OCI-LY7 (cell line): ENCODE measurements at regions not wholly inside any gene's neighbourhood (a gene's known extent, or its start where the extent isn't known, plus 50 kb on each side); places are given as distances from the start of the nearest gene placed in this dataset.

Experiments
- CTCF ChIP-seq: fragments of 200-600 bp; sonication (generic); conservative IDR thresholded peaks from 2 replicates; pipeline ENCODE4 v1.5.1; 2014; ENCODE audit warnings: mild to moderate bottlenecking, antibody characterized with exemption, low read length, moderate library complexity, mixed read lengths
- EZH2phosphoT487 ChIP-seq: fragments of 200-600 bp; sonication (generic); IDR thresholded peaks from 2 replicates; pipeline ENCODE4 v1.6.1; 2018; ENCODE audit warnings: low read depth, borderline replicate concordance, mild to moderate bottlenecking, mixed run types, antibody characterized with exemption, low read length, moderate library complexity, mixed read lengths

- TF ChIP-seq CTCF = no peak
- no peak for TF ChIP-seq EZH2phosphoT487
Observed at GRCh38 chr14:34038358-34039057, 87.6 kb upstream of the EGLN3 start.
